ENCODE measurements at regions not wholly inside any gene's neighbourhood (a gene's known extent, or its start where the extent isn't known, plus 50 kb on each side); places are given as distances from the start of the nearest gene placed in this dataset.

GRCh38 chr15:47401427-47401826, 315.9 kb upstream of the SEMA6D start:
- TF ChIP-seq POLR2AphosphoS5 (IDR thresholded peaks at IDR 0.05; ENCODE audit: low read depth, low read length) (no peak), TAF1 (IDR thresholded peaks at IDR 0.05; ENCODE audit: low read depth, low read length) (no peak), POLR2A (IDR thresholded peaks at IDR 0.05; ENCODE audit: low read depth, low read length) (no peak), PAX5 (IDR thresholded peaks at IDR 0.05; ENCODE audit: insufficient read depth, low read length, severe bottlenecking) (no peak), SPI1 (IDR thresholded peaks at IDR 0.05; ENCODE audit: low read depth, low read length) (no peak)
